Panc1 (cell line): ENCODE measurements at regions not wholly inside any gene's neighbourhood (a gene's known extent, or its start where the extent isn't known, plus 50 kb on each side); places are given as distances from the start of the nearest gene placed in this dataset.

Experiments
- POLR2AphosphoS5 ChIP-seq: IDR thresholded peaks from 2 replicates; pipeline ENCODE4 v1.6.1; 2012; ENCODE audit warnings: mild to moderate bottlenecking, low read depth, low read length, moderate library complexity
- TCF7L2 ChIP-seq: IDR thresholded peaks from 2 replicates; pipeline ENCODE4 v1.6.1; 2011; ENCODE audit warnings: mild to moderate bottlenecking, low read depth, low read length, inconsistent platforms
- TF ChIP-seq, protein P1 (sequence below): fragments of 450-650 bp; IDR thresholded peaks from 2 replicates; pipeline ENCODE4 v1.5.1; 2017; ENCODE audit warnings: mild to moderate bottlenecking
- TF ChIP-seq, protein P2 (sequence below), 2 experiments: IDR thresholded peaks; 2 replicates each; pipeline ENCODE4 v1.6.1; 2011 to 2012; ENCODE audit warnings: low read depth in 2 of 2, control low read depth in 1 of 2, low read length in 1 of 2, mild to moderate bottlenecking in 1 of 2, moderate library complexity in 1 of 2; ENCODE audit not compliant: insufficient read depth in 1 of 2

DNA sequence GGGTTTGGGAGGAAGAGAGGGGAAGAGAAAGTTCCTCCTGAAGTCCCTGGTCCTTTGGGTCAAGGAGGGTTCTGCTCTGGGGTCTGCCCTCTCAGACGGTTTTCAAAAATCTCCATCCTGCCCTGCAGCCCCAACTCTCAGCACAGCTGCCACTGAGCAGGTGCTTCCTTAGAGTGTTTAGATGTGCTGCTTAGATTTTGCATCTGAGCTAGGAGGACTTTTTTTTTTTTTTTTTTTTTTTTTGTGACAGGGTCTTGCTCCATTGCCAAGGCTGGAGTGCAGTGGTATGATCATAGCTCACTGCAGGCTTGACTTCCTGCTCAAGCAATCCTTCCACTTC is 324.9 kb upstream of the POU3F1 start:
- TF ChIP-seq, protein P1, sequence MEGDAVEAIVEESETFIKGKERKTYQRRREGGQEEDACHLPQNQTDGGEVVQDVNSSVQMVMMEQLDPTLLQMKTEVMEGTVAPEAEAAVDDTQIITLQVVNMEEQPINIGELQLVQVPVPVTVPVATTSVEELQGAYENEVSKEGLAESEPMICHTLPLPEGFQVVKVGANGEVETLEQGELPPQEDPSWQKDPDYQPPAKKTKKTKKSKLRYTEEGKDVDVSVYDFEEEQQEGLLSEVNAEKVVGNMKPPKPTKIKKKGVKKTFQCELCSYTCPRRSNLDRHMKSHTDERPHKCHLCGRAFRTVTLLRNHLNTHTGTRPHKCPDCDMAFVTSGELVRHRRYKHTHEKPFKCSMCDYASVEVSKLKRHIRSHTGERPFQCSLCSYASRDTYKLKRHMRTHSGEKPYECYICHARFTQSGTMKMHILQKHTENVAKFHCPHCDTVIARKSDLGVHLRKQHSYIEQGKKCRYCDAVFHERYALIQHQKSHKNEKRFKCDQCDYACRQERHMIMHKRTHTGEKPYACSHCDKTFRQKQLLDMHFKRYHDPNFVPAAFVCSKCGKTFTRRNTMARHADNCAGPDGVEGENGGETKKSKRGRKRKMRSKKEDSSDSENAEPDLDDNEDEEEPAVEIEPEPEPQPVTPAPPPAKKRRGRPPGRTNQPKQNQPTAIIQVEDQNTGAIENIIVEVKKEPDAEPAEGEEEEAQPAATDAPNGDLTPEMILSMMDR = no peak
- TF ChIP-seq TCF7L2 (no peak), POLR2AphosphoS5 (no peak)
- TF ChIP-seq, protein P2, sequence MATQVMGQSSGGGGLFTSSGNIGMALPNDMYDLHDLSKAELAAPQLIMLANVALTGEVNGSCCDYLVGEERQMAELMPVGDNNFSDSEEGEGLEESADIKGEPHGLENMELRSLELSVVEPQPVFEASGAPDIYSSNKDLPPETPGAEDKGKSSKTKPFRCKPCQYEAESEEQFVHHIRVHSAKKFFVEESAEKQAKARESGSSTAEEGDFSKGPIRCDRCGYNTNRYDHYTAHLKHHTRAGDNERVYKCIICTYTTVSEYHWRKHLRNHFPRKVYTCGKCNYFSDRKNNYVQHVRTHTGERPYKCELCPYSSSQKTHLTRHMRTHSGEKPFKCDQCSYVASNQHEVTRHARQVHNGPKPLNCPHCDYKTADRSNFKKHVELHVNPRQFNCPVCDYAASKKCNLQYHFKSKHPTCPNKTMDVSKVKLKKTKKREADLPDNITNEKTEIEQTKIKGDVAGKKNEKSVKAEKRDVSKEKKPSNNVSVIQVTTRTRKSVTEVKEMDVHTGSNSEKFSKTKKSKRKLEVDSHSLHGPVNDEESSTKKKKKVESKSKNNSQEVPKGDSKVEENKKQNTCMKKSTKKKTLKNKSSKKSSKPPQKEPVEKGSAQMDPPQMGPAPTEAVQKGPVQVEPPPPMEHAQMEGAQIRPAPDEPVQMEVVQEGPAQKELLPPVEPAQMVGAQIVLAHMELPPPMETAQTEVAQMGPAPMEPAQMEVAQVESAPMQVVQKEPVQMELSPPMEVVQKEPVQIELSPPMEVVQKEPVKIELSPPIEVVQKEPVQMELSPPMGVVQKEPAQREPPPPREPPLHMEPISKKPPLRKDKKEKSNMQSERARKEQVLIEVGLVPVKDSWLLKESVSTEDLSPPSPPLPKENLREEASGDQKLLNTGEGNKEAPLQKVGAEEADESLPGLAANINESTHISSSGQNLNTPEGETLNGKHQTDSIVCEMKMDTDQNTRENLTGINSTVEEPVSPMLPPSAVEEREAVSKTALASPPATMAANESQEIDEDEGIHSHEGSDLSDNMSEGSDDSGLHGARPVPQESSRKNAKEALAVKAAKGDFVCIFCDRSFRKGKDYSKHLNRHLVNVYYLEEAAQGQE (IDR thresholded peaks at IDR 0.05; ENCODE audit: insufficient read depth in 1 of 2, low read depth in 2 of 2, low read length in 1 of 2) = no peak
